Nucleus accumbens (tissue), 56 donors: ENCODE measurements at regions not wholly inside any gene's neighbourhood (a gene's known extent, or its start where the extent isn't known, plus 50 kb on each side); places are given as distances from the start of the nearest gene placed in this dataset.
A peak's percentile ranks its signal among the peaks of the same experiment; 100 is the strongest.

ENCODE experiments used
- DNase-seq, 56 donors: peaks; one replicate each; lab custom pipeline; 2025; lab: John Stamatoyannopoulos, UW

GRCh38 chr14:101368629-101369028, 192.7 kb upstream of the DIO3 start:
- DNase-seq = no peak

- DNase-seq = peak in 5 of 56 donors; percentile 8 to 29 (median 18)
Observed at GRCh38 chr14:101369194-101369915, 191.9 kb upstream of the DIO3 start.

GRCh38 chr14:101369916-101370592, 191.2 kb upstream of the DIO3 start:
- no peak for DNase-seq

GRCh38 chr14:101370593-101371569, 190.4 kb upstream of the DIO3 start:
- DNase-seq = no peak

- no peak for DNase-seq
Observed at GRCh38 chr14:101371799-101372793, 189.2 kb upstream of the DIO3 start.

DNA sequence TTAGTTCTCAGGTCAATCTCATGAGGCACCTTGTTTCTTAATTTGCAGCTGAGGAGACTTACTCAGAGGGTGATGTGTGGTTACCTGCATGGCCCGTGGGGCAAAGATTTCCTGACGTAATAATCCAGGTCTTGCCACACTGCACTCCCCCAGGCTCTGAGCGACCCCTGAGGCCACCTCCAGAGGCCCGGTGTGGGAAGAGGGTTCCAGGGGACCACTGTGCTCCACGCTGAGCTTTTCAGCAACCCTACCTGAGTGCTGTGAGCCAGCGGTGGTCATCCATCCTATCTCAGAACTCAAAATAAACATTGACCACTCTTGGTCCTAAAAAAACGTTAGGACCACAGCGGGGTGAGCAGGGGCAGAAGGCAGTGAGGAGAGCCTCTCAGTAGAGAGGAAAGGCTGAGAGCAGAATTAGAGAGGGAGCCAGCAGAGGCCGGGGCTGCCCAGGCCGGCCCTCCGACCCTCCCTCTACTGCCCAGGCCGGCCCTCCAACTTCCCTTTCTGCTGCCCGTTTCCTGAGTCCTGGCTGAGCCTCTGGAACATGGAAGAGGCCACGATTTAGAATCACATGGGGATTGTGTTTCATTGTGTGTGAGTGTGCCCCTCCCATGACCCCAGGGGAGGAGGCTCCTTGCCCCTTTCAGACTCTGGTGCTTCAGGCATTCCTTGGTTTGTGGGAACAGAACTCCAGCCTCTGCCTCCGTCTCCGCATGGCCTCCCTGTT, 188.2 kb upstream of the DIO3 start:
- DNase-seq = no peak

GRCh38 chr14:101373690-101374295, 187.5 kb upstream of the DIO3 start:
- no peak for DNase-seq

GRCh38 chr14:101374373-101375338, 186.6 kb upstream of the DIO3 start:
- no peak for DNase-seq

GRCh38 chr14:101377069-101377468, 184.2 kb upstream of the DIO3 start:
- DNase-seq = no peak

GRCh38 chr14:101379842-101380241, 181.5 kb upstream of the DIO3 start:
- DNase-seq = no peak

DNA sequence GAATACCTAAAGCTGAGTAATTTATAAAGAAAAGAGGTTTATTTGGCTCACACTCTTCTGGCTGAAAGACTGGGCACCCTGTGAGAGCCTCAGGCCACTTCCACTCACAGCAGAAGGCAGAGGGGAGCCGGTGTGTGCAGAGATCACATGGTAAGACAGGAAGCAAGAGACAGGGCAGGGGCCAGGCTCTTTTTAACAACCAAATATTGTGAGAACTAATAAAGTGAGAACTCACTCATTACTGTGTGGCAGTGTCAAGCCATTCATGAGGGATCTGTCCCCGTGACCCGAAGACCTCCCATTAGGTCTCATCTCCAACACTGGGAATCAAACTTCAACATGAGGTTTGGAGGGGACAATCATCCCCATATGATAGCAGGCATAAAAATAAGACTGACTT, 180.8 kb upstream of the DIO3 start:
- DNase-seq = no peak

- no peak for DNase-seq
Observed at GRCh38 chr14:101380940-101381339, 180.4 kb upstream of the DIO3 start.

DNA sequence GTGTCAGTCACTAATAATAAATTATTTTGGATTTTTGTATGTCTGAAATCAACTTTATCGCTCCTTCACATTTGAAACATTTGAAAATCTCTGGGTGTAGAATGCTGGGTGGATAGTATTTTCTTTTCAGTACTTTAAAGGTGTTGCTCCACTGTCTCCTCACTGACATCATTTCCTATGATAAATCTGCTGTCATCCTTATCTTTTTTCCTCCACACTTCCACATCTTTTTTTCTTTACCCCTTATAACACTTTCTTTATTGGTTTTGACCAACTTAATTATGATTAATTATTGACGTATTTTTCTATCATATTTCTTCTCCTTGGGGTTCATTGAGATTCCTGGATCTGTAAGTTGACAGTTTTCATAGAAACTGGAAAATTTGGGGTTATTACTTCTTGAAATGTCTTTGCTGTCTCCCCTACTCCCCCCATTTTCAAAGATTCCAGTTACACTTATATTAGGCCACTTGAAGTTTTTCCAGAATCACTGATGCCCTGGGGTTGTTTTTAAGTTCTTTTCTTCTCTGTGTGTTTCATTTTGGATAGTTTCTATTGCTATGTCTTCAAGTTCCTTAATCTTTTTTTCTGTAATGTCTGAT, 177.5 kb upstream of the DIO3 start:
- DNase-seq = no peak

DNA sequence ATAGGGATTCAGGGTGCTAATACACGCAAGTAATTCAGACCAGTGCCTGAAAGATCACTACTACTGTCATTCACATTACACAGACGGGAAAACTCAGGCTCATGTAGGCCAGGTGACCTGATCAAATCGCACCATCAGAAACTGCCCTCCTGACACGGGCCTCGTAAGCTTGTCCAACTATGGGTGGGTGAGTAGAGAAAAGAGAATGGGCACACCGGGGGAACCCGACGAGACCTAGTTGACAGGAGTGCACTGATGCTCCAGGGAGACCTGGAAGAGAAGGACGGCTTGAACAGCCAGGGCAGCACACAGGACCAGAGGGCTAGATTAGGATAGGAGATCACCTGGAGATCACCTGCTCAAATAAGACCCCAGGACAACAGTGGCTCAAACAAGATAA, 166.9 kb upstream of the DIO3 start:
- no peak for DNase-seq

DNA sequence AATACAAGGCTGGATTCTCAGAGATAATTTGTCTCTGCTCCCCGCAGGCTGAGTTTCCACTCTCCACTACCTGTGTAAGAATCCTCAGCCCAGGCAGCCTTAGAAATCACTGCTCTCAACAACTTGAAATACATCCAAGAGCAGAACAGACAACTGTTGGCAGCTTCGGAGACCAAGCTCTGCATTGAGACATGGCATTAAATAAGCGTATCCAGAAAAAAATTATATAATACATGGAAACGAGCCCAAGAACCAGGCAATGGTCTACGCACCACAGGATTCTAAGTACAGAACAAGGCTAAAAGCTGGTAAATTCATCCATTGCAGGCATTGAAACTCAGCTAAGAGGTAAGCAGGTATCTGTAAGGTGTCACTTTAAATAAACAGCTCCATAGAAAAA, 165.5 kb upstream of the DIO3 start:
- no peak for DNase-seq

DNA sequence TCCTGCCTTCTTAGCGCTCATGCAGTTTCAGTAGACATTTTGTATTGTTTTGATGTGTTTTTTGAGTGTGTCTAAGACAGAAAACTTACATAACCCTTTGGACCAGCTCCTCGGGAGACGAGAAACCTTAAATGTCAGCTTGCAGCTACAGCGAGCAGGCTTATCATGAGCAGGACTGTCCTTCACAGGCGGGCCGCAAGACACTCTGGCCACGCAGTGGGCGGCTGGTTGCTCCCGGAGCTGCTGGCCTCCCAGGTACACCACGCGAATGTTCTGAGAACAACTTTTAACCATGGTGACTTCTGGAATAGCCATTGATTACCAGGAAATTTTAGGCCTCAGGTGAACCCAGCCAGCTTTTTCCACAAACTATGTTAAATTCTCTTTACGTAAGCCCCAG, 164.1 kb upstream of the DIO3 start:
- DNase-seq = no peak

DNA sequence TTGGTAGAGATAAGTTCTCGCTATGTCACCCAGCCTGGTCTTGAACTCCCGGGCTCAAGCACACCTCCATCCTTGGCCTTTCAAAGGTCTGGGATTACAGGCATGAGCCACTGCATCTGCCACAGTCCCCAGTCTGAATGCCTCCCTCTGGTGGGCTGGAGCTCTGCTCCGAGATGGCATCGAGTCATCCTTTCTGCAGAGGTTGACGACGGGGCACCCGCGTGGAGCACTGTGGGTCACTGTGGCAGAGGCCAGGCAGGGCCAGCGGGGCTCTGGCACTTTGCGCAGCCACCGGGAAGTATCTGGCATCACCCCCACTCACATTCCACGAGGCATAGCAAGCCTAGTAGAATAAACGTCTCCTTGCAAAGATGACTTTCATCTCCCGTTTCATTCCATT, 163.3 kb upstream of the DIO3 start:
- no peak for DNase-seq
